A549 (cell line): ENCODE measurements at regions not wholly inside any gene's neighbourhood (a gene's known extent, or its start where the extent isn't known, plus 50 kb on each side); places are given as distances from the start of the nearest gene placed in this dataset.

Experiments
- EP300 ChIP-seq, 2 experiments: fragments of >200 bp; sonication (Bioruptor Twin); formaldehyde crosslinking; IDR thresholded peaks; 2 replicates in 1 of 2; 3 replicates in 1 of 2; pipeline ENCODE4 v1.6.1; 2016 to 2017
- ESRRA ChIP-seq: fragments of 150-350 bp; IDR thresholded peaks from 2 replicates; pipeline ENCODE4 v1.6.1; 2014; ENCODE audit warnings: mild to moderate bottlenecking, low read length, borderline replicate concordance
- JUN ChIP-seq, 2 experiments: fragments of >200 bp; sonication (Bioruptor Twin); formaldehyde crosslinking; IDR thresholded peaks; 2 replicates in 1 of 2; 3 replicates in 1 of 2; pipeline ENCODE4 v1.6.1; 2016 to 2017
- NPAS2 ChIP-seq: fragments of 250-450 bp; sonication (Bioruptor Pico); IDR thresholded peaks from 2 replicates; pipeline ENCODE4 v1.8.0; 2022; ENCODE audit warnings: mild to moderate bottlenecking, moderate library complexity, borderline replicate concordance
- POLR2A ChIP-seq: IDR thresholded peaks from 2 replicates; pipeline ENCODE4 v1.6.1; 2012; ENCODE audit warnings: mild to moderate bottlenecking, low read length
- POLR2AphosphoS2 ChIP-seq: conservative IDR thresholded peaks from 2 replicates; pipeline ENCODE4 v1.6.1; 2012; ENCODE audit warnings: low read length, improper control_type of control experiment, inconsistent platforms
- TF ChIP-seq, protein P1 (sequence below): fragments of >200 bp; sonication (Bioruptor Twin); formaldehyde crosslinking; IDR thresholded peaks from 3 replicates; pipeline ENCODE4 v1.5.1; 2016
- TF ChIP-seq, protein P2 (sequence below): IDR thresholded peaks from 2 replicates; pipeline ENCODE4 v1.6.1; 2012
- TF ChIP-seq, protein P3 (sequence below): fragments of 150-350 bp; IDR thresholded peaks from 2 replicates; pipeline ENCODE4 v1.6.1; 2014; ENCODE audit warnings: low read depth, mild to moderate bottlenecking, low read length

DNA sequence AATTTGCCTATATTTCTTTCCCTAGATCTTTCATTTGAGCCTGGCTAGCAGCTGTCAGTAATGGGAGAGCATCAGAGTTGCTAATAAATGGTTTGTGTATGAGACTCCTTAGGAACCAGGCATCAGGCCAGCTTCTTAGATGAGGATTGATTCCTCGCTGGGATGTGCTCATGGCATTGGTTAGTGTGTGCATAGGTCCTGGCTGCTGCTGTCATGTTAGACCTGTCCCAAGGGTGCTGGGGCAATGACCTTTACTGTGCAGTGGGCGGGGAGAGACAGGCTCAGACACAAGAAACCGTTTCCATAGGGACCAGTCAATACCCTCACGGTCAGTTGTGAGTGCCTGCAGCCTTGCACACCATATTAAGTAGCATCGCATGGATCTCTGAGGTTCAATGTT, 112.3 kb upstream of the NR3C1 start:
- TF ChIP-seq, protein P1, sequence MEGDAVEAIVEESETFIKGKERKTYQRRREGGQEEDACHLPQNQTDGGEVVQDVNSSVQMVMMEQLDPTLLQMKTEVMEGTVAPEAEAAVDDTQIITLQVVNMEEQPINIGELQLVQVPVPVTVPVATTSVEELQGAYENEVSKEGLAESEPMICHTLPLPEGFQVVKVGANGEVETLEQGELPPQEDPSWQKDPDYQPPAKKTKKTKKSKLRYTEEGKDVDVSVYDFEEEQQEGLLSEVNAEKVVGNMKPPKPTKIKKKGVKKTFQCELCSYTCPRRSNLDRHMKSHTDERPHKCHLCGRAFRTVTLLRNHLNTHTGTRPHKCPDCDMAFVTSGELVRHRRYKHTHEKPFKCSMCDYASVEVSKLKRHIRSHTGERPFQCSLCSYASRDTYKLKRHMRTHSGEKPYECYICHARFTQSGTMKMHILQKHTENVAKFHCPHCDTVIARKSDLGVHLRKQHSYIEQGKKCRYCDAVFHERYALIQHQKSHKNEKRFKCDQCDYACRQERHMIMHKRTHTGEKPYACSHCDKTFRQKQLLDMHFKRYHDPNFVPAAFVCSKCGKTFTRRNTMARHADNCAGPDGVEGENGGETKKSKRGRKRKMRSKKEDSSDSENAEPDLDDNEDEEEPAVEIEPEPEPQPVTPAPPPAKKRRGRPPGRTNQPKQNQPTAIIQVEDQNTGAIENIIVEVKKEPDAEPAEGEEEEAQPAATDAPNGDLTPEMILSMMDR, result no peak
- TF ChIP-seq NPAS2, result no peak
- TF ChIP-seq, protein P2, sequence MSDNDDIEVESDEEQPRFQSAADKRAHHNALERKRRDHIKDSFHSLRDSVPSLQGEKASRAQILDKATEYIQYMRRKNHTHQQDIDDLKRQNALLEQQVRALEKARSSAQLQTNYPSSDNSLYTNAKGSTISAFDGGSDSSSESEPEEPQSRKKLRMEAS, result no peak
- TF ChIP-seq POLR2A, result no peak
- no peak for TF ChIP-seq ESRRA
- TF ChIP-seq JUN (IDR thresholded peaks at IDR 0.05), result no peak
- no peak for TF ChIP-seq POLR2AphosphoS2
- TF ChIP-seq, protein P3, sequence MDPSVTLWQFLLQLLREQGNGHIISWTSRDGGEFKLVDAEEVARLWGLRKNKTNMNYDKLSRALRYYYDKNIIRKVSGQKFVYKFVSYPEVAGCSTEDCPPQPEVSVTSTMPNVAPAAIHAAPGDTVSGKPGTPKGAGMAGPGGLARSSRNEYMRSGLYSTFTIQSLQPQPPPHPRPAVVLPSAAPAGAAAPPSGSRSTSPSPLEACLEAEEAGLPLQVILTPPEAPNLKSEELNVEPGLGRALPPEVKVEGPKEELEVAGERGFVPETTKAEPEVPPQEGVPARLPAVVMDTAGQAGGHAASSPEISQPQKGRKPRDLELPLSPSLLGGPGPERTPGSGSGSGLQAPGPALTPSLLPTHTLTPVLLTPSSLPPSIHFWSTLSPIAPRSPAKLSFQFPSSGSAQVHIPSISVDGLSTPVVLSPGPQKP, result no peak
- no peak for TF ChIP-seq EP300 (IDR thresholded peaks at IDR 0.05)
